HL-60 (cell line): ENCODE measurements at regions not wholly inside any gene's neighbourhood (a gene's known extent, or its start where the extent isn't known, plus 50 kb on each side); places are given as distances from the start of the nearest gene placed in this dataset.

Experiments used
- CTCF ChIP-seq: IDR thresholded peaks from one replicate; pipeline ENCODE4 v1.5.1; 2011; ENCODE audit warnings: low read length, control low read depth, inconsistent platforms; ENCODE audit not compliant: insufficient read depth
- POLR2AphosphoS5 ChIP-seq: IDR thresholded peaks from 2 replicates; pipeline ENCODE4 v1.6.1; 2012; ENCODE audit warnings: low read depth
- SPI1 ChIP-seq: IDR thresholded peaks from 2 replicates; pipeline ENCODE4 v1.6.1; 2012; ENCODE audit warnings: low read depth, mild to moderate bottlenecking, borderline replicate concordance

GRCh38 chr11:21710809-21711208 lies 482.1 kb upstream of the ANO5 start:
- TF ChIP-seq CTCF (no peak), SPI1 (no peak), POLR2AphosphoS5 (no peak)
